ENCODE measurements at regions not wholly inside any gene's neighbourhood (a gene's known extent, or its start where the extent isn't known, plus 50 kb on each side); places are given as distances from the start of the nearest gene placed in this dataset.

DNA sequence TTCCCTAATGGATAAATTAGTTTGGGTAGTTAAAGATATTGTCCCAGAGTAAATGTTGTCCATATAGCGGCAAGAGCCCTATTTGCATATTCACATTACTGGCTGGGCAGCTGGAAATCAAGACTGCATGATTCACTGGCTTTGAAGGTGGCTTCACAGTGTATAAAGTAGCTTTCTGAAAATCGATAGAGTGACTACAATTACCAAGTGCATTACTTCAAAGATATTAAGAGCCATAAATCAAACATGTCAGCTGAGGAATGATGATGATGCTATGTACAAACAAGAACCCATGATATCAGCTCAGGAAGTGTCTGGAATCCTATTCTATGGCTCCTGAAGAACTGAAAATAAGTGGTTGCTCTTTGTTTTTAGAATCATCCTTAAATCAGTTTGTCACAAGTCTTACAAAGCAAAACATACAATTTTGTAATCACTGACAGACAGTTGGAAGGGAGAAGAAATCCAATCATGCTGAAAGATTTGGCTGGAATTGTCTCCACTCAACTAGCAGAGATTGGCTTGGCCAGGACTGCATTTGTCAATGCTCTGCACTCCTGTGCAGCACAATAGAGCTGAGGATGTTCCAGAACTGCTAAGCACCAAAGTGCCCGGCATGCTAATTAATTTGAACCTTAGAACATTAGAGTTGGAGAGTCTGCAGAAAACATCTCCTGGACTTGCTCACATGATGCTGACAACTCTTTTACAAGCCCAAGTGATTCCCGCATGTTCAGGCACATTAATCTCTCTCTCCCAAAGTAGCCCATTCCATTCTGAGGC lies 77.9 kb upstream of the B3GAT2 start:
- Histone ChIP-seq H4K91ac (ENCODE audit: insufficient read length, low read depth, low read length) (no peak overlapping the region), H4K8ac (replicated peaks; ENCODE audit: insufficient read length, low read depth, low read length) (no peak overlapping the region), H3K9me3 (ENCODE audit: control insufficient read depth, low read depth, low read length) (no peaks in the 10 kb centered on the region), H3K23me2 (ENCODE audit: insufficient read length, low read depth, low read length, poor library complexity, severe bottlenecking) (no peaks in the 10 kb centered on the region), H3K9ac (ENCODE audit: extremely low read depth, insufficient read length, low read length) (no peak overlapping the region), H3K4me1 (ENCODE audit: insufficient read depth, low read length) (no peaks in the 10 kb centered on the region; the same call in 1 of the 2 replicates), H3K79me1 (ENCODE audit: insufficient read depth, low read depth, low read length, poor library complexity, severe bottlenecking) (no peaks in the 10 kb centered on the region), H3K23ac (ENCODE audit: insufficient read length, low read depth, low read length) (no peak overlapping the region), H3K4me2 (ENCODE audit: insufficient read depth, insufficient read length, low read length) (no peak overlapping the region), H2BK20ac (ENCODE audit: low read depth, low read length, poor library complexity, severe bottlenecking) (no peak overlapping the region), H3K79me2 (ENCODE audit: insufficient read depth, low read length) (no peaks in the 10 kb centered on the region), H3K56ac (ENCODE audit: insufficient read length, low read depth, low read length) (no peak overlapping the region), H3K27me3 (ENCODE audit: insufficient read depth, low read length) (no peaks in the 10 kb centered on the region), H3T11ph (ENCODE audit: low read length) (no peak overlapping the region), H4K5ac (ENCODE audit: insufficient read length, low read depth, low read length) (no peak overlapping the region), H2BK15ac (ENCODE audit: low read depth, low read length) (no peak overlapping the region), H2BK5ac (ENCODE audit: insufficient read length, low read length) (no peak overlapping the region), H3K14ac (ENCODE audit: insufficient read depth, low read length) (no peak overlapping the region), H3K18ac (ENCODE audit: insufficient read length, low read depth, low read length) (no peak overlapping the region), H4K20me1 (ENCODE audit: control insufficient read depth, insufficient read depth, insufficient read length) (no peaks in the 10 kb centered on the region), H3K27ac (ENCODE audit: insufficient read length, low read depth, low read length) (no peak overlapping the region), H3K4ac (ENCODE audit: low read depth, low read length) (no peak overlapping the region), H2AK5ac (ENCODE audit: insufficient read length, low read length) (no peak overlapping the region), H2BK12ac (ENCODE audit: insufficient read length, low read depth, low read length) (no peak overlapping the region), H2BK120ac (ENCODE audit: low read depth, low read length, poor library complexity, severe bottlenecking) (no peak overlapping the region), H2AFZ (ENCODE audit: low read length) (no peak overlapping the region)
- no peaks in the 10 kb centered on the region for H3K4me1 Mint-ChIP-seq
- DNase-seq: no peak
- H3K36me3 Mint-ChIP-seq (ENCODE audit: insufficient read depth in 1 of 3, low read depth in 3 of 3): no peaks in the 10 kb centered on the region; a peak in 1 of 7 replicates
- no peak overlapping the region for H3K27ac Mint-ChIP-seq
- TF ChIP-seq, protein P1, sequence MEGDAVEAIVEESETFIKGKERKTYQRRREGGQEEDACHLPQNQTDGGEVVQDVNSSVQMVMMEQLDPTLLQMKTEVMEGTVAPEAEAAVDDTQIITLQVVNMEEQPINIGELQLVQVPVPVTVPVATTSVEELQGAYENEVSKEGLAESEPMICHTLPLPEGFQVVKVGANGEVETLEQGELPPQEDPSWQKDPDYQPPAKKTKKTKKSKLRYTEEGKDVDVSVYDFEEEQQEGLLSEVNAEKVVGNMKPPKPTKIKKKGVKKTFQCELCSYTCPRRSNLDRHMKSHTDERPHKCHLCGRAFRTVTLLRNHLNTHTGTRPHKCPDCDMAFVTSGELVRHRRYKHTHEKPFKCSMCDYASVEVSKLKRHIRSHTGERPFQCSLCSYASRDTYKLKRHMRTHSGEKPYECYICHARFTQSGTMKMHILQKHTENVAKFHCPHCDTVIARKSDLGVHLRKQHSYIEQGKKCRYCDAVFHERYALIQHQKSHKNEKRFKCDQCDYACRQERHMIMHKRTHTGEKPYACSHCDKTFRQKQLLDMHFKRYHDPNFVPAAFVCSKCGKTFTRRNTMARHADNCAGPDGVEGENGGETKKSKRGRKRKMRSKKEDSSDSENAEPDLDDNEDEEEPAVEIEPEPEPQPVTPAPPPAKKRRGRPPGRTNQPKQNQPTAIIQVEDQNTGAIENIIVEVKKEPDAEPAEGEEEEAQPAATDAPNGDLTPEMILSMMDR (conservative IDR thresholded peaks at IDR 0.05): no peak
- WGBS (ENCODE audit: extremely low coverage, insufficient read length, low lambda C conversion rate): no CpG with 5 or more reads among the region's 4 CpGs
- no peak overlapping the region for H3K4me3 Mint-ChIP-seq
- peaks cover 0 to 3% of the 10 kb centered on the region in 2 experiments; a peak in 3 of 5 replicates for H3K9me3 Mint-ChIP-seq
- H3K27me3 Mint-ChIP-seq (ENCODE audit: low read depth): no peaks in the 10 kb centered on the region
